DND-41 (cell line): ENCODE measurements at regions not wholly inside any gene's neighbourhood (a gene's known extent, or its start where the extent isn't known, plus 50 kb on each side); places are given as distances from the start of the nearest gene placed in this dataset.

Experiments
- EZH2 ChIP-seq: IDR thresholded peaks from 3 replicates; pipeline ENCODE4 v1.6.1; 2012; ENCODE audit warnings: borderline replicate concordance, low read depth, mild to moderate bottlenecking, moderate library complexity, low read length, inconsistent platforms; ENCODE audit not compliant: severe bottlenecking
- TF ChIP-seq, protein P1 (sequence below): IDR thresholded peaks from 2 replicates; pipeline ENCODE4 v1.5.1; 2012; ENCODE audit warnings: borderline replicate concordance, low read length, moderate library complexity, mild to moderate bottlenecking; ENCODE audit not compliant: poor library complexity, severe bottlenecking; ENCODE audit errors: extremely low read depth

- TF ChIP-seq, protein P1, sequence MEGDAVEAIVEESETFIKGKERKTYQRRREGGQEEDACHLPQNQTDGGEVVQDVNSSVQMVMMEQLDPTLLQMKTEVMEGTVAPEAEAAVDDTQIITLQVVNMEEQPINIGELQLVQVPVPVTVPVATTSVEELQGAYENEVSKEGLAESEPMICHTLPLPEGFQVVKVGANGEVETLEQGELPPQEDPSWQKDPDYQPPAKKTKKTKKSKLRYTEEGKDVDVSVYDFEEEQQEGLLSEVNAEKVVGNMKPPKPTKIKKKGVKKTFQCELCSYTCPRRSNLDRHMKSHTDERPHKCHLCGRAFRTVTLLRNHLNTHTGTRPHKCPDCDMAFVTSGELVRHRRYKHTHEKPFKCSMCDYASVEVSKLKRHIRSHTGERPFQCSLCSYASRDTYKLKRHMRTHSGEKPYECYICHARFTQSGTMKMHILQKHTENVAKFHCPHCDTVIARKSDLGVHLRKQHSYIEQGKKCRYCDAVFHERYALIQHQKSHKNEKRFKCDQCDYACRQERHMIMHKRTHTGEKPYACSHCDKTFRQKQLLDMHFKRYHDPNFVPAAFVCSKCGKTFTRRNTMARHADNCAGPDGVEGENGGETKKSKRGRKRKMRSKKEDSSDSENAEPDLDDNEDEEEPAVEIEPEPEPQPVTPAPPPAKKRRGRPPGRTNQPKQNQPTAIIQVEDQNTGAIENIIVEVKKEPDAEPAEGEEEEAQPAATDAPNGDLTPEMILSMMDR, result no peak
- no peak for TF ChIP-seq EZH2
These were observed 545.4 kb upstream of the FZD8 start for GRCh38 chr10:36187380-36188079.
